H1 (cell line): ENCODE measurements at regions not wholly inside any gene's neighbourhood (a gene's known extent, or its start where the extent isn't known, plus 50 kb on each side); places are given as distances from the start of the nearest gene placed in this dataset.

Source experiments
- CTCF ChIA-PET: fragments of 300-600 bp; sonication (Branson Sonifier 250); formaldehyde crosslinking; loops from one replicate; lab custom pipeline; 2021; ENCODE audit not compliant: partially characterized antibody; lab: Charles Lee
- POLR2A ChIA-PET: fragments of 300-600 bp; sonication (Branson Sonifier 250); formaldehyde crosslinking; loops from one replicate; lab custom pipeline; 2021; ENCODE audit warnings: inconsistent platforms; ENCODE audit not compliant: partially characterized antibody; lab: Charles Lee
- DNase-seq, 2 experiments: peaks; one replicate each; pipeline versions ENCODE4 v3.0.0 to v3.0.0-alpha.2; 2010 to 2022; ENCODE audit warnings: low spot score in 2 of 2, low read depth in 1 of 2, mixed read lengths in 1 of 2
- FAIRE-seq: peaks from 2 replicates; lab custom pipeline; 2011; peaks lifted over from hg19 to GRCh38; lab: Jason Lieb, UNC
- H2AFZ ChIP-seq: 2 replicates; pipeline ENCODE4 v1.8.1; 2012; ENCODE audit warnings: low read length, inconsistent platforms
- H2AK5ac ChIP-seq: 2 replicates; pipeline ENCODE4 v1.6.1; 2013; ENCODE audit warnings: low read depth, low read length
- H2BK120ac ChIP-seq: replicated peaks from 2 replicates; pipeline ENCODE3; 2013; ENCODE audit warnings: low read depth, low read length, inconsistent platforms
- H2BK12ac ChIP-seq: 2 replicates; pipeline ENCODE4 v1.6.1; 2013; ENCODE audit warnings: low read depth, low read length
- H2BK15ac ChIP-seq: 2 replicates; pipeline ENCODE4 v1.6.1; 2013; ENCODE audit warnings: low read length
- H2BK20ac ChIP-seq: 2 replicates; pipeline ENCODE4 v1.6.1; 2013; ENCODE audit warnings: low read length
- H2BK5ac ChIP-seq: 2 replicates; pipeline ENCODE4 v1.6.1; 2013; ENCODE audit warnings: low read depth, low read length
- H3K14ac ChIP-seq: 2 replicates; pipeline ENCODE4 v1.6.1; 2013; ENCODE audit warnings: inconsistent platforms; ENCODE audit not compliant: insufficient read length
- H3K18ac ChIP-seq: 2 replicates; pipeline ENCODE4 v1.6.1; 2013; ENCODE audit warnings: low read length; ENCODE audit errors: extremely low read depth
- H3K23ac ChIP-seq: 2 replicates; pipeline ENCODE4 v1.6.1; 2013; ENCODE audit warnings: inconsistent platforms; ENCODE audit not compliant: insufficient read length
- H3K23me2 ChIP-seq: 2 replicates; pipeline ENCODE4 v1.6.1; 2013; ENCODE audit warnings: low read depth, low read length
- H3K27ac ChIP-seq: 2 replicates; pipeline ENCODE4 v1.6.1; 2011; ENCODE audit warnings: low read depth, low read length, inconsistent platforms
- H3K27me3 ChIP-seq, 4 experiments: replicated peaks in 1 of 4; 1 replicate in 1 of 4; 2 replicates in 3 of 4; pipeline versions ENCODE4 v1.6.1 to v1.8.1; 2011 to 2013; ENCODE audit warnings: low read length in 3 of 4, mild to moderate bottlenecking in 3 of 4, inconsistent platforms in 2 of 4, mixed read lengths in 2 of 4, moderate library complexity in 1 of 4; ENCODE audit not compliant: control insufficient read depth in 3 of 4, insufficient read depth in 3 of 4; ENCODE audit errors: extremely low read depth in 1 of 4
- H3K36me3 ChIP-seq, 4 experiments: 2 replicates each; pipeline versions ENCODE4 v1.6.1 to v1.8.1; 2011 to 2013; ENCODE audit warnings: mild to moderate bottlenecking in 4 of 4, low read length in 3 of 4, moderate library complexity in 2 of 4, control low read depth in 1 of 4, inconsistent platforms in 1 of 4; ENCODE audit not compliant: insufficient read depth in 4 of 4, control insufficient read depth in 2 of 4
- H3K4ac ChIP-seq: replicated peaks from 2 replicates; pipeline ENCODE3; 2013; ENCODE audit warnings: low read length, low read depth, mixed read lengths, inconsistent platforms; ENCODE audit not compliant: insufficient read length
- H3K4me1 ChIP-seq, 4 experiments: replicated peaks in 1 of 4; 1 replicate in 1 of 4; 2 replicates in 3 of 4; pipeline versions ENCODE4 v1.6.1 to v1.8.1; 2011 to 2013; ENCODE audit warnings: low read length in 3 of 4, inconsistent platforms in 2 of 4, mixed read lengths in 1 of 4; ENCODE audit not compliant: insufficient read depth in 4 of 4, control insufficient read depth in 3 of 4
- H3K4me2 ChIP-seq, 2 experiments: 2 replicates each; pipeline versions ENCODE4 v1.6.1 to v1.8.1; 2011 to 2013; ENCODE audit warnings: low read depth in 2 of 2, low read length in 2 of 2, control low read depth in 1 of 2, inconsistent platforms in 1 of 2, mild to moderate bottlenecking in 1 of 2; ENCODE audit not compliant: insufficient read depth in 1 of 2
- H3K4me3 ChIP-seq, 4 experiments: fragments of 200-600, 300-600 bp in 1 of 4; sonication (generic), shearing (Covaris generic), sonication (Bioruptor Twin) in 1 of 4; 2 replicates each; pipeline versions ENCODE4 v1.5.1 to v1.8.1; 2011 to 2016; ENCODE audit warnings: low read length in 4 of 4, low read depth in 3 of 4, control low read depth in 2 of 4, inconsistent platforms in 2 of 4, mild to moderate bottlenecking in 2 of 4, mixed read lengths in 1 of 4, moderate library complexity in 1 of 4; ENCODE audit not compliant: insufficient read depth in 2 of 4; ENCODE audit errors: extremely low read depth in 1 of 4
- H3K56ac ChIP-seq: replicated peaks from 2 replicates; pipeline ENCODE3; 2013; ENCODE audit warnings: low read depth, mild to moderate bottlenecking, mixed read lengths, low read length, inconsistent platforms; ENCODE audit not compliant: insufficient read length
- H3K79me1 ChIP-seq: 2 replicates; pipeline ENCODE4 v1.6.1; 2013; ENCODE audit warnings: low read depth, low read length, control low read depth
- H3K79me2 ChIP-seq, 2 experiments: 2 replicates each; pipeline versions ENCODE4 v1.6.1 to v1.8.1; 2012 to 2013; ENCODE audit warnings: low read length in 2 of 2, mild to moderate bottlenecking in 2 of 2, inconsistent platforms in 1 of 2; ENCODE audit not compliant: insufficient read depth in 2 of 2, control insufficient read depth in 1 of 2
- H3K9ac ChIP-seq, 4 experiments: replicated peaks in 1 of 4; 1 replicate in 1 of 4; 2 replicates in 3 of 4; pipeline versions ENCODE4 v1.6.1 to v1.8.1; 2011 to 2013; ENCODE audit warnings: low read depth in 3 of 4, low read length in 3 of 4, control low read depth in 2 of 4, mild to moderate bottlenecking in 2 of 4, moderate library complexity in 2 of 4, inconsistent platforms in 1 of 4; ENCODE audit errors: extremely low read depth in 1 of 4
- H3K9me3 ChIP-seq, 2 experiments: 2 replicates each; pipeline versions ENCODE4 v1.6.1 to v1.8.1; 2012 to 2013; ENCODE audit warnings: mild to moderate bottlenecking in 2 of 2, moderate library complexity in 2 of 2, control low read depth in 1 of 2, inconsistent platforms in 1 of 2, low read depth in 1 of 2, low read length in 1 of 2, mixed read lengths in 1 of 2; ENCODE audit not compliant: insufficient read depth in 2 of 2
- H4K20me1 ChIP-seq, 2 experiments: replicated peaks in 1 of 2; 2 replicates each; pipeline versions ENCODE3 to v1.8.1; 2011 to 2013; ENCODE audit warnings: inconsistent platforms in 2 of 2, low read length in 2 of 2, mild to moderate bottlenecking in 1 of 2; ENCODE audit not compliant: insufficient read depth in 2 of 2, control insufficient read depth in 1 of 2
- H4K5ac ChIP-seq: 2 replicates; pipeline ENCODE4 v1.6.1; 2013; ENCODE audit warnings: low read length, low read depth, mixed read lengths, inconsistent platforms; ENCODE audit not compliant: insufficient read length
- H4K8ac ChIP-seq: 2 replicates; pipeline ENCODE4 v1.8.0; 2013; ENCODE audit warnings: mild to moderate bottlenecking, moderate library complexity, low read length, inconsistent platforms; ENCODE audit not compliant: insufficient read depth; ENCODE audit errors: extremely low read depth
- H4K91ac ChIP-seq: replicated peaks from 2 replicates; pipeline ENCODE3; 2013; ENCODE audit warnings: low read length, mixed read lengths, inconsistent platforms; ENCODE audit not compliant: insufficient read length
- KDM1A ChIP-seq: fragments of 200-600, 300-600 bp; sonication (generic); IDR thresholded peaks from 2 replicates; pipeline ENCODE4 v1.7.1; 2016; ENCODE audit warnings: mild to moderate bottlenecking, low read length, borderline replicate concordance
- POU5F1 ChIP-seq: IDR thresholded peaks from 2 replicates; pipeline ENCODE4 v1.6.1; 2011; ENCODE audit warnings: low read depth, mild to moderate bottlenecking, low read length, moderate library complexity
- RBBP5 ChIP-seq: IDR thresholded peaks from 2 replicates; pipeline ENCODE4 v1.7.1; 2012; ENCODE audit warnings: low read depth, mild to moderate bottlenecking, inconsistent platforms, low read length, moderate library complexity, borderline replicate concordance
- SIRT6 ChIP-seq: IDR thresholded peaks from one replicate; pipeline ENCODE4 v1.7.1; 2012; ENCODE audit warnings: low read length, inconsistent platforms
- TCF12 ChIP-seq: IDR thresholded peaks from 2 replicates; pipeline ENCODE4 v1.6.1; 2011; ENCODE audit warnings: low read depth, mild to moderate bottlenecking, low read length
- ZNF274 ChIP-seq: IDR thresholded peaks from 2 replicates; pipeline ENCODE4 v1.7.0; 2012; ENCODE audit warnings: low read length, borderline replicate concordance; ENCODE audit errors: extremely low read depth
- WGBS, 2 experiments: shearing (Covaris generic) in 1 of 2; methylation state at CpG; one replicate each; pipeline versions ENCODE4 v1.1.6 to v1.1.7; 2013 to 2015; ENCODE audit warnings: low lambda C conversion rate in 2 of 2, mixed read lengths in 2 of 2, inconsistent platforms in 1 of 2, low coverage in 1 of 2, missing lambda C conversion rate in 1 of 2; ENCODE audit not compliant: insufficient replicate concordance in 2 of 2, insufficient coverage in 1 of 2, insufficient read length in 1 of 2; ENCODE audit errors: extremely low coverage in 1 of 2, missing lambda C conversion rate in 1 of 2; 5-methylcytosine and 5-hydroxymethylcytosine counted together

GRCh38 chr15:26213427-26213826 lies 350.3 kb upstream of the ATP10A start:
- Histone ChIP-seq H2BK120ac (no peak overlapping the region), H4K5ac (no peak overlapping the region), H2BK5ac (no peak overlapping the region), H4K8ac (no peak overlapping the region), H2AK5ac (no peak overlapping the region), H2BK12ac (no peak overlapping the region), H3K4me1 (no peaks in the 10 kb centered on the region), H3K27me3 (no peaks in the 10 kb centered on the region), H3K79me1 (no peaks in the 10 kb centered on the region)
- CTCF ChIA-PET = interaction anchor here (1.0 kb wide), 1 partner anchor 9 kb away, joined by 3 read pairs; no protein-coding TSS in a partner anchor
- 94% methylated on average over 2 of the region's 2 CpGs; no CpG with 5 or more reads in 1 of the 2 experiments for WGBS, 2 experiments
- TF ChIP-seq KDM1A = no peak
- TF ChIP-seq POU5F1 = no peak
- no peak for TF ChIP-seq RBBP5
- TF ChIP-seq ZNF274 = no peak
- no peak for TF ChIP-seq SIRT6
- TF ChIP-seq TCF12 = no peak
- TF ChIP-seq, all 59 proteins: peak for 0
- Histone ChIP-seq H3K4me3 (no peak overlapping the region), H3K36me3 (no peaks in the 10 kb centered on the region), H2AFZ (no peak overlapping the region), H3K23me2 (no peaks in the 10 kb centered on the region), H3K23ac (no peak overlapping the region), H3K9me3 (no peaks in the 10 kb centered on the region), H3K56ac (no peak overlapping the region), H3K14ac (no peak overlapping the region), H4K91ac (no peak overlapping the region), H3K4ac (no peak overlapping the region), H2BK20ac (no peak overlapping the region), H3K9ac (no peak overlapping the region), H3K27ac (no peak overlapping the region), H3K18ac (no peak overlapping the region), H4K20me1 (no peaks in the 10 kb centered on the region), H3K79me2 (no peaks in the 10 kb centered on the region), H2BK15ac (no peak overlapping the region), H3K4me2 (no peak overlapping the region)
- POLR2A ChIA-PET = interaction anchor here (1.7 kb wide), 1 partner anchor 21 kb away, joined by 3 read pairs; no protein-coding TSS in a partner anchor
- FAIRE-seq = no peak
- DNase-seq = no peak
